ENCODE measurements at regions not wholly inside any gene's neighbourhood (a gene's known extent, or its start where the extent isn't known, plus 50 kb on each side); places are given as distances from the start of the nearest gene placed in this dataset.
"Not testable (repeated sequence)": the region's sequence is repeated elsewhere in the genome, so short reads cannot be mapped to it uniquely, and the experiment has no call there.

- H3K36me3 Mint-ChIP-seq: no peaks in the 10 kb centered on the region
- DNase-seq (ENCODE audit: low spot score in 2 of 2) (no peak), ATAC-seq (no peak)
- peaks cover 15% of the 10 kb centered on the region for H3K9me3 Mint-ChIP-seq
- no peak overlapping the region for H3K4me3 Mint-ChIP-seq
- H3K27ac Mint-ChIP-seq: no peak overlapping the region
- H3K4me1 Mint-ChIP-seq: no peaks in the 10 kb centered on the region
Measured at GRCh38 chr19:28118235-28118634, 1094.7 kb downstream of the UQCRFS1 start.

GRCh38 chr19:28117143-28117542 is 1095.8 kb downstream of the UQCRFS1 start:
- Mint-ChIP-seq H3K27ac (no peak overlapping the region), H3K9me3 (peaks cover 15% of the 10 kb centered on the region), H3K4me3 (no peak overlapping the region), H3K4me1 (no peaks in the 10 kb centered on the region), H3K36me3 (no peaks in the 10 kb centered on the region)
- ATAC-seq (no peak), DNase-seq (ENCODE audit: low spot score in 2 of 2) (no peak)

GRCh38 chr19:28116379-28116778 is 1096.6 kb downstream of the UQCRFS1 start:
- not testable (repeated sequence) for DNase-seq (ENCODE audit: low spot score in 2 of 2); H3K4me1 Mint-ChIP-seq; H3K36me3 Mint-ChIP-seq; H3K4me3 Mint-ChIP-seq; ATAC-seq; H3K27ac Mint-ChIP-seq
- peaks cover 15% of the 10 kb centered on the region for H3K9me3 Mint-ChIP-seq

- ATAC-seq (no peak), DNase-seq (ENCODE audit: low spot score in 2 of 2) (no peak)
- Mint-ChIP-seq H3K4me3 (no peak overlapping the region), H3K36me3 (no peaks in the 10 kb centered on the region), H3K27ac (no peak overlapping the region), H3K9me3 (peaks cover 12% of the 10 kb centered on the region), H3K4me1 (no peaks in the 10 kb centered on the region)
Measured at GRCh38 chr19:28103921-28104320, 1109.0 kb downstream of the UQCRFS1 start.

- not testable (repeated sequence) for H3K36me3 Mint-ChIP-seq; DNase-seq (ENCODE audit: low spot score in 2 of 2); H3K4me3 Mint-ChIP-seq; H3K4me1 Mint-ChIP-seq; ATAC-seq; H3K27ac Mint-ChIP-seq
- peaks cover 19% of the 10 kb centered on the region for H3K9me3 Mint-ChIP-seq
Measured at GRCh38 chr19:28084659-28085157, 1128.2 kb downstream of the UQCRFS1 start.

GRCh38 chr19:28076628-28077027 is 1136.3 kb downstream of the UQCRFS1 start:
- Mint-ChIP-seq H3K4me1 (no peaks in the 10 kb centered on the region), H3K9me3 (peaks cover 22% of the 10 kb centered on the region), H3K27ac (no peak overlapping the region), H3K36me3 (peaks cover 4% of the 10 kb centered on the region), H3K4me3 (no peak overlapping the region)
- no peak for ATAC-seq
- DNase-seq (ENCODE audit: low spot score in 2 of 2): no peak

- Mint-ChIP-seq H3K4me3 (no peak overlapping the region), H3K27ac (no peak overlapping the region), H3K36me3 (no peaks in the 10 kb centered on the region), H3K4me1 (no peaks in the 10 kb centered on the region), H3K9me3 (peaks cover 19% of the 10 kb centered on the region)
- no peak for DNase-seq (ENCODE audit: low spot score in 2 of 2)
- ATAC-seq: no peak
Measured at GRCh38 chr19:28075229-28075628, 1137.7 kb downstream of the UQCRFS1 start.

- ATAC-seq: no peak
- Mint-ChIP-seq H3K9me3 (peaks cover 16% of the 10 kb centered on the region), H3K4me3 (no peak overlapping the region), H3K36me3 (no peaks in the 10 kb centered on the region), H3K4me1 (no peaks in the 10 kb centered on the region), H3K27ac (no peak overlapping the region)
- DNase-seq (ENCODE audit: low spot score in 2 of 2): no peak
Measured at GRCh38 chr19:28074773-28075172, 1138.2 kb downstream of the UQCRFS1 start.

GRCh38 chr19:28067882-28068281 is 1145.1 kb downstream of the UQCRFS1 start:
- ATAC-seq: no peak
- H3K4me3 Mint-ChIP-seq: no peak overlapping the region
- no peaks in the 10 kb centered on the region for H3K36me3 Mint-ChIP-seq
- no peaks in the 10 kb centered on the region for H3K4me1 Mint-ChIP-seq
- DNase-seq (ENCODE audit: low spot score in 2 of 2): no peak
- peaks cover 3% of the 10 kb centered on the region for H3K9me3 Mint-ChIP-seq
- H3K27ac Mint-ChIP-seq: no peak overlapping the region

GRCh38 chr19:28066988-28067387 is 1146.0 kb downstream of the UQCRFS1 start:
- H3K36me3 Mint-ChIP-seq: no peaks in the 10 kb centered on the region
- DNase-seq (ENCODE audit: low spot score in 2 of 2) (no peak), ATAC-seq (no peak)
- H3K27ac Mint-ChIP-seq: no peak overlapping the region
- no peaks in the 10 kb centered on the region for H3K4me1 Mint-ChIP-seq
- H3K9me3 Mint-ChIP-seq: peaks cover 3% of the 10 kb centered on the region
- H3K4me3 Mint-ChIP-seq: no peak overlapping the region

GRCh38 chr19:28066161-28066560 is 1146.8 kb downstream of the UQCRFS1 start:
- Mint-ChIP-seq H3K4me1 (no peaks in the 10 kb centered on the region), H3K4me3 (no peak overlapping the region), H3K36me3 (no peaks in the 10 kb centered on the region), H3K9me3 (peaks cover 3% of the 10 kb centered on the region), H3K27ac (no peak overlapping the region)
- no peak for DNase-seq (ENCODE audit: low spot score in 2 of 2)
- ATAC-seq: no peak

GRCh38 chr19:28065026-28065425 is 1147.9 kb downstream of the UQCRFS1 start:
- DNase-seq (ENCODE audit: low spot score in 2 of 2) (no peak), ATAC-seq (no peak)
- H3K9me3 Mint-ChIP-seq: peaks cover 3% of the 10 kb centered on the region
- H3K27ac Mint-ChIP-seq: no peak overlapping the region
- H3K36me3 Mint-ChIP-seq: no peaks in the 10 kb centered on the region
- H3K4me1 Mint-ChIP-seq: no peaks in the 10 kb centered on the region
- H3K4me3 Mint-ChIP-seq: no peak overlapping the region

GRCh38 chr19:28063702-28064101 is 1149.2 kb downstream of the UQCRFS1 start:
- Mint-ChIP-seq H3K27ac (no peak overlapping the region), H3K9me3 (peaks cover 3% of the 10 kb centered on the region), H3K4me3 (no peak overlapping the region), H3K4me1 (no peaks in the 10 kb centered on the region), H3K36me3 (no peaks in the 10 kb centered on the region)
- DNase-seq (ENCODE audit: low spot score in 2 of 2) (no peak), ATAC-seq (no peak)

GRCh38 chr19:28061111-28061510 is 1151.8 kb downstream of the UQCRFS1 start:
- Mint-ChIP-seq H3K36me3 (no peaks in the 10 kb centered on the region), H3K9me3 (no peaks in the 10 kb centered on the region), H3K4me3 (no peak overlapping the region), H3K4me1 (no peaks in the 10 kb centered on the region), H3K27ac (no peak overlapping the region)
- DNase-seq (ENCODE audit: low spot score in 2 of 2) (no peak), ATAC-seq (no peak)

GRCh38 chr19:28057026-28057425 is 1155.9 kb downstream of the UQCRFS1 start:
- H3K9me3 Mint-ChIP-seq; H3K4me3 Mint-ChIP-seq; H3K4me1 Mint-ChIP-seq; H3K36me3 Mint-ChIP-seq; ATAC-seq; H3K27ac Mint-ChIP-seq; DNase-seq (ENCODE audit: low spot score in 2 of 2): not testable (repeated sequence)

GRCh38 chr19:28051047-28051446 is 1161.9 kb downstream of the UQCRFS1 start:
- no peaks in the 10 kb centered on the region for H3K4me1 Mint-ChIP-seq
- H3K36me3 Mint-ChIP-seq: no peaks in the 10 kb centered on the region
- peaks cover 12% of the 10 kb centered on the region for H3K9me3 Mint-ChIP-seq
- no peak overlapping the region for H3K4me3 Mint-ChIP-seq
- no peak overlapping the region for H3K27ac Mint-ChIP-seq
- DNase-seq (ENCODE audit: low spot score in 2 of 2): no peak
- ATAC-seq: no peak

GRCh38 chr19:28049875-28050274 is 1163.1 kb downstream of the UQCRFS1 start:
- peaks cover 12% of the 10 kb centered on the region for H3K9me3 Mint-ChIP-seq
- ATAC-seq (no peak), DNase-seq (ENCODE audit: low spot score in 2 of 2) (no peak)
- H3K27ac Mint-ChIP-seq: no peak overlapping the region
- H3K4me3 Mint-ChIP-seq: no peak overlapping the region
- H3K4me1 Mint-ChIP-seq: no peaks in the 10 kb centered on the region
- no peaks in the 10 kb centered on the region for H3K36me3 Mint-ChIP-seq
